ENCODE measurements at regions not wholly inside any gene's neighbourhood (a gene's known extent, or its start where the extent isn't known, plus 50 kb on each side); places are given as distances from the start of the nearest gene placed in this dataset.

DNA sequence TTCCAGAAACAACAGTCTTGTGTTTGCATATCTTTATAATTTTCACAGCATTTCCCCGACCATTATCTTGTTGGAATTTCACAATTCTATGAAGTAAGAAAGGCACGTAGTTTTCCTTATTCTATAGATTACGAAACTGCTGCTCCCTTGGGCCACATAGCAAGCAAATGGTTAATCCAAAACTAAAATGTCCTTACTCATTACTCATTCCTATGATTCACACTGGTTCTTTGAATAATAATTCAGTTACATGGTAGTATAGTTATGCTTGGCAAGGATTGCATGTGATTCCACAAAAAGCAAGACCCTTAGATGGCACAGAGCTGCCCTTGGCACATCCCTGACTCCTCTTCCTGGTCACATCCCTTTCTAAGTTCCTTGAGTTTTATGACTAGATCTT is 51.2 kb downstream of the OR13H1 start:
- H3K4me3 Mint-ChIP-seq (ENCODE audit: unreplicated experiment), result no peak overlapping the region
- H3K4me1 Mint-ChIP-seq (ENCODE audit: insufficient read depth, unreplicated experiment), result peaks cover 4% of the 10 kb centered on the region
- H3K9me3 Mint-ChIP-seq (ENCODE audit: unreplicated experiment), result no peaks in the 10 kb centered on the region
- CTCF ChIA-PET, result interaction anchor here (0.7 kb wide), 1 partner anchor 600 kb away, joined by 4 read pairs; no protein-coding TSS in a partner anchor
- no peak overlapping the region for H3K27ac Mint-ChIP-seq (ENCODE audit: low read depth, unreplicated experiment)
- no TSS peak for BruUV-seq (replicated peaks)
- H3K27me3 Mint-ChIP-seq (ENCODE audit: insufficient read depth, unreplicated experiment), result peaks cover 36% of the 10 kb centered on the region
- peak; percentile 68 for DNase-seq (ENCODE audit: unreplicated experiment)
- intact Hi-C loops (cut with micrococcal nuclease), result loop anchor here (1.0 kb wide), 1 partner anchor 23 kb away; no protein-coding TSS in a partner anchor
- no peaks in the 10 kb centered on the region for H3K36me3 Mint-ChIP-seq (ENCODE audit: insufficient read depth, unreplicated experiment)
- no peak for TF ChIP-seq CTCF (IDR thresholded peaks at IDR 0.05; ENCODE audit: unreplicated experiment)
- POLR2A ChIA-PET, result interaction anchor here (1.3 kb wide), 1 partner anchor 47 kb away, joined by 3 read pairs; no protein-coding TSS in a partner anchor

DNA sequence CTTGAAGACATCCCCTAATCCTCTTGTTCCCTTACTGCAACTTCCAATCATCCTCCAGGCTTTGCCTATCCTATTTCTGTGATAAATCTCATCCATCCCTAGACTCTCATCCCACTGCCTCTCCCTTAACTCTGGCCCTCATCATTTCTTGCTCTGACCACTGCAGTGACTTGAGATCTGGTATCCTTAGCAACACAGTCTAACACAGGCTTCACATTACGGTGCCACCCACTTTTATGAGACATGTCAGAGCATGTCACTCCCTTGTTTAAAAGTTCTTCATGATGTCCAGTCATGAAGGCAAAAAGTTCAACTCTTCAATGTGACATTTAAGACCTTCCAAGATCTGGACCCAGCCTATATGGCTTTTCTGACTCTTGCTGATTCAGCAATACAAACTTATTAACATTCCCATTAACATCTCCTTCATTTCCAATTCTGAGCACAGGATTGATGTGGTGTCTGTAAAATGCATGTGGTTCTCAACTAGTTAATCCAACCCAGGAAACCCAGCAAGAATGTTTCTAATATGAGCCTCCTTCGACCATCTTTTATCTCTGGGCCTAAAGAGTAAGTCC is 64.0 kb downstream of the OR13H1 start:
- H3K36me3 Mint-ChIP-seq (ENCODE audit: insufficient read depth, unreplicated experiment), result no peaks in the 10 kb centered on the region
- no TSS peak for BruUV-seq (replicated peaks)
- CTCF ChIA-PET, result no interaction called here
- H3K4me1 Mint-ChIP-seq (ENCODE audit: insufficient read depth, unreplicated experiment), result peaks cover 6% of the 10 kb centered on the region
- H3K4me3 Mint-ChIP-seq (ENCODE audit: unreplicated experiment), result no peak overlapping the region
- H3K9me3 Mint-ChIP-seq (ENCODE audit: unreplicated experiment), result no peaks in the 10 kb centered on the region
- H3K27ac Mint-ChIP-seq (ENCODE audit: low read depth, unreplicated experiment), result peak overlapping the region; percentile 64
- DNase-seq (ENCODE audit: unreplicated experiment), result peak; percentile 9
- H3K27me3 Mint-ChIP-seq (ENCODE audit: insufficient read depth, unreplicated experiment), result peaks cover 49% of the 10 kb centered on the region
- no peak for TF ChIP-seq CTCF (IDR thresholded peaks at IDR 0.05; ENCODE audit: unreplicated experiment)
- intact Hi-C loops (cut with micrococcal nuclease), result no loop called here
- POLR2A ChIA-PET, result interaction anchor here (0.7 kb wide), 1 partner anchor 9 kb away, joined by 3 read pairs; no protein-coding TSS in a partner anchor

- DNase-seq (ENCODE audit: unreplicated experiment), result no peak
- Mint-ChIP-seq H3K27ac (ENCODE audit: low read depth, unreplicated experiment) (no peak overlapping the region), H3K36me3 (ENCODE audit: insufficient read depth, unreplicated experiment) (no peaks in the 10 kb centered on the region), H3K9me3 (ENCODE audit: unreplicated experiment) (no peaks in the 10 kb centered on the region), H3K4me3 (ENCODE audit: unreplicated experiment) (no peak overlapping the region), H3K4me1 (ENCODE audit: insufficient read depth, unreplicated experiment) (peaks cover 6% of the 10 kb centered on the region), H3K27me3 (ENCODE audit: insufficient read depth, unreplicated experiment) (peaks cover 46% of the 10 kb centered on the region)
- CTCF ChIA-PET, result interaction anchor here (0.6 kb wide), 1 partner anchor 688 kb away, joined by 3 read pairs; no protein-coding TSS in a partner anchor
- POLR2A ChIA-PET, result interaction anchor here (0.7 kb wide), 1 partner anchor 632 kb away, joined by 4 read pairs; no protein-coding TSS in a partner anchor
- no peak for TF ChIP-seq CTCF (IDR thresholded peaks at IDR 0.05; ENCODE audit: unreplicated experiment)
- BruUV-seq (replicated peaks), result no TSS peak
- intact Hi-C loops (cut with micrococcal nuclease), result no loop called here
Observed at GRCh38 chrX:131609480-131609879, 65.6 kb downstream of the OR13H1 start.

DNA sequence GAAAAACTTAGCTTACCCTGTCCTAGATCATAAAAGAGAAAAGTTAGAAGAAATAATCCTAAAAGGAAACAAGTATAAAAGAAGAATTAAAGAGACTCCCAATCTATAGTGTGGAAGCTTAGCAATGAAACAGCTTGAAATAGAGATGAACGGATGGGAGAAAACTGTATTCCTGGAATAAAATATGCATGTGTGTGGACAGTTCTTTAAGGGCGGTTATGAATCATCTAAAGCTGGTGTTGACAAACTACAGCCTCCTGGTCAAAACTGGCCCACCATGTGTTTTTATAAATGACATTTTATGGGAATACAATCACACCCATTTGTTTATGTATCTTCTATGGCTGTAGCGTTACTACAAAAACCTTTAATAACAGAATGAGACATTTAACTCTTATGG is 69.4 kb downstream of the OR13H1 start:
- TF ChIP-seq CTCF (IDR thresholded peaks at IDR 0.05; ENCODE audit: unreplicated experiment), result no peak
- Mint-ChIP-seq H3K4me1 (ENCODE audit: insufficient read depth, unreplicated experiment) (no peaks in the 10 kb centered on the region), H3K9me3 (ENCODE audit: unreplicated experiment) (no peaks in the 10 kb centered on the region), H3K4me3 (ENCODE audit: unreplicated experiment) (no peak overlapping the region), H3K27ac (ENCODE audit: low read depth, unreplicated experiment) (no peak overlapping the region), H3K27me3 (ENCODE audit: insufficient read depth, unreplicated experiment) (peaks cover 8% of the 10 kb centered on the region), H3K36me3 (ENCODE audit: insufficient read depth, unreplicated experiment) (no peaks in the 10 kb centered on the region)
- intact Hi-C loops (cut with micrococcal nuclease), result no loop called here
- POLR2A ChIA-PET, result interaction anchor here (0.5 kb wide), 1 partner anchor 80 kb away, joined by 5 read pairs; no protein-coding TSS in a partner anchor
- DNase-seq (ENCODE audit: unreplicated experiment), result no peak
- BruUV-seq (replicated peaks), result no TSS peak
- CTCF ChIA-PET, result interaction anchor here (0.6 to 1.6 kb wide), 3 partner anchors 8 to 63 kb away, joined by 3 to 4 read pairs (median 3); no protein-coding TSS in a partner anchor

Data from MCF 10A (cell line).